GM19397 (cell line): ENCODE measurements at regions not wholly inside any gene's neighbourhood (a gene's known extent, or its start where the extent isn't known, plus 50 kb on each side); places are given as distances from the start of the nearest gene placed in this dataset.
"Not testable (repeated sequence)": the region's sequence is repeated elsewhere in the genome, so short reads cannot be mapped to it uniquely, and the experiment has no call there.

Experiments
- ATAC-seq: cut with Tn5 transposase; IDR thresholded peaks from one replicate; pipeline ENCODE4 v1.9.1; 2021; ENCODE audit warnings: mild to moderate bottlenecking, moderate library complexity; ENCODE audit not compliant: unreplicated experiment

DNA sequence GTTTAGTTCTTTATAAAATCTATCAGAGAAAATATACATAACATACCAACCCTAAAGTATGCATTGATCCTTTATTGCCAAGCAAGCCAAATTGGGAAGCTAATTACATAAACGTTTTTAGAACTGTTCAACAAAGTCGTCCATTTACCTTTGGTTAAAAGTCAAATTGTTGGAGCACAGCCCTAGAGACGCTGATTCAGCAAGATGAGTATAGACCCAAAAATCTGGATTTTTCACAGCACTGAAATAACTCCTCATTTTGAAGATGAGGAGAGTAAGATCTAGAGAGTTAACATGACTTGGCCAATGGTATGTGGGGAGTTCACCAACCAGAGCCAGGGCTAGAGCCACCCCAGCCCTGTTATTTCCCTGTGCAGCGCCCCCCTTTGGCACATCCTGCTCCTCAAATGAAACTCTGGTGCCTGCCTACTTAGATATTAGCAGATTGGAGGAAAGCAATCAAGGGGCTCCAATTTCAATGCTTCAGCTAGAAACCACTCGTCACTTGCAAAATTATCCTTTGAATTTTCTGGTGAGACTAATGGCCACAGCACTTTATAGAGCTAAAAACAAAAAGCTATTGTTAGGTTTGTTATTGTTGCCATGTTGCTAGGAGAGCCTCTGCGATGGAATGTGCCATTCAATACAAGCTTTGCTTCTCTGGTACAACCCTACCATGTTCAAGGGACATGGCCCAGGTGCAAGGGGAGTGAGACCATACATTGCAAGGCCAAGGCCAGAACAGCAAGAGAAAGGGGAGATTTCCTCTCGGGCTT is 132.6 kb upstream of the ZEB1 start:
- ATAC-seq = no peak

DNA sequence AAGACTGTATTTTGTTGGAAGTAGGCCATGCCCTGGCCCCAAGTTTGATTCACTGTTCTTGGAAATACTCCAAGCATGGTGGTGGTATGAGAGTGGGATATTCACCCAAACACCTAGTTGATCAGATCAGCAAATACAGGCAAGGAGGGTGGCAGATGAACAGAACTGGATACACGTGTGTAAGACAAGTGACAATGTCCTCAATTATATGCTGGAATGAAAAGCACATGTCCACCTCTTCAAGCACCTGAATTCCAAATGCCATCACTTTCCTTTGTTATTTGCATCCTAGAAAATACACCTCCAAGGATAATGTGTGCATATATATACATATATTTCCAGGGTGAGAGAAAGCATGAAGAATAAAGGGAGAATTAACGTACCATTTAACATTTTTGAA is 131.8 kb upstream of the ZEB1 start:
- no peak for ATAC-seq

DNA sequence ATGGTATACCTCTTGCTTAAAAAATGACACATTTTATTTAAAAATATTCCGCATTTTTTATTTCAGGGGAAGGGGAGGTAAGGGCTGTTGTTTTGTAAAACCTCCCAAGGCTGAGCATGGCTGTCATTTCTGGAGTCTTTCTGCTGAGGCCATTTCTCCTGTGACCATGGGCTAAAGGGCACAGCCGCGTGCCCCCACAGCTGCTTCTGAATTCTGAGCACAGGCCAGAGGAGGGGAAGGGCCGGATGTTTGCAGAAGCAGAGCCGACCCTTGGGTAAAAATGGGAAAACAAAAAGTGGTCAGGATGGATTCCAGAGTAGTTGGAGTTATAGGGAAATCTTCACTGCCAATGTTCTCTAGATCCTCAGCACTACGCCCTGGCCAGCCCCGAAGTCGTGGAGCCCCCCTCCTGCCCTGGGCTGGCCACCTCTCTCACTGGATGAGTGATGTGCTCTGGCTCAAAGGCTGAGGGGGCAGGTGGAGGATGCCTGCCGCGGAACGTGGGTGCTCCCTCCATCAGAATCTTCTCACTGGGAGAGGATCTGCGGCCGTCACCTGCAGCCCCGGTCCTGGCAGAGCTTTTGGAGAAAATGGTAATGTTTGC is 131.3 kb upstream of the ZEB1 start:
- ATAC-seq = no peak

DNA sequence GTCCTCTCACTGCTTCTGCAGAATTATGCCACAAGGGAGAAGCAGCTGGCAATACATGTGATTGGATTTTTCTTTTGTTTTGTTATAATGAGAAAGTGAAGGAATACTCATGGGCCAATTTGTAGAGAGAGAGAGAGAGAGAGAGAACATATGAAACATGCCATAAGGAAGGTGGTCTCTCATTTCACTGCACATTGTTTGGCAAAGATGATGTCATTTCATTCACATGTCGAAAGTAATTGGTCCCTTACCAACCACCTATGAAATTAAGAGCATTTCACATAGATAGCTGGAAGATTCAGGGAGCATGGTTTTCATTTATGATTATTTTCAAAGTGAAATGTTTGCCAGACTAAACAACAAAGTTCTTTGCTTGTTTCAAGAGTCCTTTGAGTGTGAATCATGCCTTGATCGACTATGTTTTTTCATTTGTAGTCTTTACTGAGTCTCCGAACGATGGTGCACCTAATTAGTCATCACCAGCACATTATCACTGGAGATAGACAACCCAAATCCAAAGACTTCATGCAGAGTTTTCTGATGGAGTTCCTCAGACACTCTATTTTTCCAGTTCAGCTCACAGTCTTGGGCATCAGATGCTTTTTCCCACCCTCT is 130.1 kb upstream of the ZEB1 start:
- no peak for ATAC-seq

DNA sequence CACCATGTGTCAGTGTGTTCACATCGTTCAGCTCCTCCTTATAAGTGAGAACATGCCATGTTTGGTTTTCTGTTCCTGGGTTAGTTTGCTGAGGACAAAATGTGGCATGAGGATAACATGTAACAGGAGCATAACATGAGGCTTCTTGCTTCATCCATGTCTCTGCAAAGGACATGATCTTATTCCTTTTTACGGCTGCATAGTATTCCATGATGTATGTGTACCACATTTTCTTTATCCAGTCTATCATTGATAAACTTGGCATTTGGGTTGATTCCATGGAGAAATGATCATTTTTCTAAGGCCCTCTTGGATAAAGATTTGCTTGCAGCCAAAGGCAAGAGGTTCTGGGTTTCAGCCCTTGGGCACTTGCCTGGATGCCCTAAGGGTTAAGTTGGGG is 128.5 kb upstream of the ZEB1 start:
- no peak for ATAC-seq

DNA sequence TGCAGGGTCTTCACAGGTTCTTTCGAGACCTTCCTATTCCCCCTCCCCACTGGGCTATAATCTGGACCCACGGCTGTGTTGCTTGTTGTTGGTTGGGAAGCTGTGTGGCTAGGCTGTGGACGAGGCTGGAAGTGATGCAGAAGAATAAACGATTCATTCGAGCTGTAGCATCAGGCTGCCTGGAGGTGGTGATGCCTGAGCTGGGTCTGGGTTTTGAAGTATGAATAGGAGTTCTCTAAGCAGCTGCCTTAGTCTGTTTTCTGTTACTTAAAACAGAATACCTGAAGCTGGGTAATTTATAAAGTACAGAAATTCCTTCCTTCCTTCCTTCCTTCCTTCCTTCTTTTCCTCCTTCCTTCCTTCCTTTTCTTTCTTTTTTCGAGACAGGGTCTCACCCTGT is 126.5 kb upstream of the ZEB1 start:
- ATAC-seq = no peak

DNA sequence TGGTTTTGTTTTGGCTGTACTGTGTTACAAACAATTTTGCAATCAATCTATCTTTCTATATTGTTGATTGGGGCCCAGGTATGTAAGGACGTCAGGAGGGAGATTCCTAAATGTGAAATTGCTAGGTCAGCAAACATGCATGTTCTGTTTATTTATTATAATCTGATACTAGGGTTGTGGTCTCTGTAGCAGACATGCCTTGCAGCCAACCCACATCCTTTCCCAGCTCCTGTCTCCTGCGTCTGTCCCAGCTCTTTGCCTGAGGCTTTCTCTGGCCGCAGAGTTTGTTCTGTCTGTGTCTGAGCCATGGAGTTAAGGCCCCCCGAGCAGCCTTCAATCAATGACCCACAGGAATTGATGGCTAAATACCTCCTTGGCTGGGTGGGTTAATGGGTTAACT is 124.0 kb upstream of the ZEB1 start:
- no peak for ATAC-seq

DNA sequence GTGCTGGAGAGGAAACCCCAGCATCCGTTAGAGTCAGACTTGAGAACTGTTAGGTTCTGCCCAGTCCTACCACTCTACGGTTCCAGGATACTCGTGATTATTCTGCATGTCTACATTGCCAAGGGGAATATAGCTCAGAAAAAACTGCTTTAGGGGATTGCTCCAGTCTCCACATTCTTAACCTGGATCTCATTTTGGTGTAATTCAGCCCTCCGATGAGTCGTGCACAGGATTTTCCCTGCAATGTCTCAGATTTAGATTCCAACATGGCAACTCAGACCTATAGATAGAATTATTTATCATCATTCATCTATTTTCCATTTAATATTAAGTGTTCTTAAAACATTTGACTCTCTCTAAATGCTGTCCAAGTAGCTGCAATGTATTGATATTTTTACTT is 121.1 kb upstream of the ZEB1 start:
- no peak for ATAC-seq

DNA sequence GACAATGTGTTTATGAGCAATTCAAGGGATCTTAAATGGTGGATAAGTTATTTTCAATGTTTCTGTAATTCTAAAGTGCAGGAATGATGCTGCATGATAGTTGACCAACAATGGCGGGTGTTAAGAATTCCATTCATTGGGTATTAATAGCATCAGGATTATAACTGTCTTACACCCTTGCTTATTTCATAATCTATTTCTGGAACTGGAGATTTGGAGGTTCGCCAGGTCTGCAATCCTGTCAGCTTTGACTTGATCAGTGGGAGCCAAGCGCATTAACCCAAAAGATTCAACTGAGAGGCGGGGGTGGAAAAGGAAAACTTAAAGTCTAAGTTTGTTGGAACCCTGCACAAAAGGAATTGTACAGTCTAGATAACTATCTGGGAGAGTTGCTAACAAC is 114.9 kb upstream of the ZEB1 start:
- no peak for ATAC-seq

DNA sequence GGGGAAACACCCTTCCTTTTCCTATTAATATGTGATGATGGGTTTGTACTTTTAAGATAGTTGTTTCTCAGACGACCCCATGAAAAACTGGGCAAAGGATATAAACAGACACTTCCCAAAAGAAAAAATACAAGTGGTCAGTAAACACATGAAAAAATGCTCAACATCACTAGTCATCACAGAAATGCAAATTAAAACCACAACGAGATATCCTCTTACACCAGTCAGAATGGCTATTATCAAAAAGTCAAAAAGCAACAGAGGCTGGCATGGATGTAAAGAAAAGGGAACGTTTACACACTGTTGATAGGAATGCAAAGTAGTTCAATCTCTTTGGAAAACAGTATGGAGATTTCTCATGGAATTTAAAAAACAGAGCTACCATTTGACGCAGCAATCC is 111.4 kb upstream of the ZEB1 start:
- ATAC-seq = no peak

DNA sequence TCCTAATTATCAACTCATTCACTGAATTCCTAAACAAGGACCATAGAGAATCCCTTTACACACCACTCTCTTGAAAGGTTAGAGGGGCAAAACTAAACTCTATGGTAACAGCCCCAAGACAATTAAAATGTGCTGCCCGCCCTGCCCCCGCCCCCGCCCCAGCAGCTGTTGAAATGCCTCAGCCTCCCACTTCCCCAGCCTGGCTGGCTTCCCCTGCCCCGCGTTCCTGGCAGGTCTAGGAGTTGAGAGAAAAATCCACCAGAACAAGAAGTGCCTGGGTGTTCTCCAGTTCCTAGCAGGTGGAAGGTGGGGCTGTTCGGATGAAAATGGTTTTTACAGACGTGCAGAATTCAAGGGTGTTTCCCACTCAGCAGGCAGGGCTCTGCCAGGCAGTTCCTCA is 109.5 kb upstream of the ZEB1 start:
- no peak for ATAC-seq

DNA sequence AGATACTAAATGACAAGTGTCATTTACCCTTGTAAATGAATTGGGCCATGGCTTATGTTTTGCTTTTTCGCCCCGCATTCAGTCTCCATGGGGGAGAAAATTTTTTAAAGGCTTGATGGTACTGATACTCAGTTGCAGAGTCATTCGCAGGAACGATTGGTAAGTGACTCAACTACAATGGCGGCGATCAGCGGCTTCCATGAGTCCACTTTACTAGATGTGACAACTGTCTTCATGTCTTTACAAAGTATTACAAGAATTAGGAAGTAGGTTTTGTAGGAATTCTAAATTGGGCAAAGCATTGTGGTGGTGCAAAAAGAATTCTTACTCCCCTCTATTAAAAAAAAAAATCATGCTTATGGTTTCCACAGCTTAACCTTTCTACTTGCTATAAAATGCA is 108.8 kb upstream of the ZEB1 start:
- ATAC-seq = no peak

DNA sequence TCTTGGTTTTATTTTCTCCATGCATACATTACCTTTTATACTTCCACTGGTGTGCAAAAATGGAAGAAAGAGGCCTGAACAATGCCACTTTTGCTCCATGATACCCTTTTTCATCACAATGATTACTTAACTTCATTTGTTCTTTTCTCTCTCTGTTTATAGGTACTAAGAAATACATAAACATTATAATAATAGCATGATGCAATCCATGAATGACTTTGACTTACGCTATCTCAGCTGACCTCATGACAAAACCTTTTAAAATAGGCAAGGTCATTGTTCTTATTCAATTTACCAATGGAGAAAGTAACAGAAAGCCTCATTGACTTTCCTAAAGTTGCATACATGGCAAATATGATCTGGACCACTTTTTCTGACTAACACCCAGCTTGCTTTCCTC is 105.1 kb upstream of the ZEB1 start:
- ATAC-seq = no peak

DNA sequence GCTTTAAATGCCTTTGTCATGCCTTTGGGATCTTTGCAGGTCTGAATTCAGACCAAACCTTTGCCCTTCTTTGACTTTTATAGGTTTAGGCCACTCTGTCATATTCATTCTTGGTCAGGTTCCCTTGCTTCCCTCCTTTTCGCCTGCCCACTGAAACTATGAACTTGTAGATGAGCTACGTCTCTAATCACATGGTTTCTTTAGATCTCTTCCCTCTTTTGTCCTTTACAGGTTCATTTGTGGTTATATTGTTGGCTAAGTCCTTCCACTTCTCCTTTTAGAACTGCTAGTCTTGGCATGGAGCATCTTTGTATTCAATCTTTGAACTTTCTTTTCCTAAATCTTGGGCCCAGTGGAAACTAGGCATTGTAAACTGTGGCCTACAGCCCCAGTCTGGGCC is 104.0 kb upstream of the ZEB1 start:
- no peak for ATAC-seq

DNA sequence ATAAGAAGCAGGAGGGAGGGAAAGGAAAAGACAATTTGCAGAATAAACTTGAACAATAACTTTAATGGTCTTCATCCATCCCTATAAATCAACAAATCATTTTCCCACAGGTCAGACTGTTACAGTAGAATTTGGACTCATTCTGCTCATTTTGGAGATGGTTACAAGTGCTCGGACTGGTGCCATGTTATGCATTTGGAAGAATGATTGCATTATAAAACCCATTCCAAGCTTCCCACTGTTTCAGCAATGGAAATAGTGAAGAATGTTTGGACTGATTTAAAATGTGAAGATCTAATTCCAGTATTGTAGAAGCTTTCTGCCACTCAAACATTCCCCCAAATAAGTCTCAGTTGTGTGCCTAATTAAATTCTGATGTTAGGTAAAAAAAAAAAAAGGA is 99.7 kb upstream of the ZEB1 start:
- ATAC-seq = no peak

DNA sequence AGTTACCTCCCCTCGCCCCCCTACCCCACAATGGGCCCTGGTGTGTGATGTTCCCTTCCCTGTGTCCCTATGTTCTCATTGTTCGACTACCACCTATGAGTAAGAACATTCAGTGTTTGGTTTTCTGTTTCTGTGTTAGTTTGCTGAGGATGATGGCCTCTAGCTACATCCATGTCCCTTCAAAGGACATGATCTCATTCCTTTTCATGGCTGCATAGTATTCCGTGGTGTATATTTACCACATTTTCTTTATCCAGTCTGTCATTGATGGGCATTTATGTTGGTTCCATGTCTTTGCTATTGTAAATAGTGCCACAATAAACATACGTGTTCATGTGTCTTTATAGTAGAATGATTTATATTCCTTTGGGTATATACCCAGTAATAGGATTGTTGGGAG is 90.2 kb upstream of the ZEB1 start:
- ATAC-seq = not testable (repeated sequence)

DNA sequence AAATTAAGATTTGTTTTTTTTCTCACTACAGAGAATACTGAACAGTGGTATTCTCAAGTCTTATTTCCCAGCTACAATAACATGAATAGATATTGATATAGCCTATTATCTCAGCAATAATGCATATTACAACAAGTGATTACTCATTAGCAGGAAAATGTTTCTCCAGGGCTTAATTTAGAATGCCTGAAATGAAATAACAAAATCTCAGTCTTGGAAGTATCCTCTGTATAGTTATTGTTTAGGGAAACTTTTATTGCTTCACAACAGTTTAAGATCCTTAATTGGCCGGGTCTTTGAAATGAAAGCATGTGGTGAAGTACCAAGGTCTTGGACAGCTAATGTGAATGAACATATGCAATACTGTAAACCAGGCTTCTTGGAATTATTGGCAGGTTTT is 79.1 kb upstream of the ZEB1 start:
- no peak for ATAC-seq

DNA sequence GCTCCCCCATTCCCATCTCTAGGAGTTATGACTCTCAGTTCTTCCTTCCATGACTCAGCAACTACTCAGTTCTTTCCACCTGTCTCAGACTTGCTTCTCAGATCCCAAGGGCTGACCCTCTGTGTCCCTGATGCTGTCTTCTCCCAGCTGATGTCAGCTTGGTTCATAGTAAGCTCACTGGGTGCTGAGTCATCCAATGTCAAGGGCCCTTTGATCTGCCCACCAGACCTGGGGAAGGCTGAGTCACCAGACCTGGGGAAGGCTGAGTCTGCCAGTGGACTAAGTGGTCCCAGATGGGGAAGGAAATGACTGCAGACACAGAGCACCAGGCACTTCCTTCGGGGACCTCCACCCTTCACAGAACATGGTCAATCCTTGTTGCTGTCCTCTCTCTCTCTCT is 76.1 kb upstream of the ZEB1 start:
- ATAC-seq = no peak

DNA sequence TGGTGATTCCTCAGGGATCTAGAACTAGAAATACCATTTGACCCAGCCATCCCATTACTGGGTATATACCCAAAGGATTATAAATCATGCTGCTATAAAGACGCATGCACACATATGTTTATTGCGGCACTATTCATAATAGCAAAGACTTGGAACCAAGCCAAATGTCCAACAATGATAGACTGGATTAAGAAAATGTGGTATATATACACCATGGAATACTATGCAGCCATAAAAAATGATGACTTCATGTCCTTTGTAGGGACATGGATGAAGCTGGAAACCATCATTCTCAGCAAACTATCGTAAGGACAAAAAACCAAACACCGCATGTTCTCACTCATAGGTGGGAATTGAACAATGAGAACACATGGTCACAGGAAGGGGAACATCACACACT is 67.9 kb upstream of the ZEB1 start:
- not testable (repeated sequence) for ATAC-seq

DNA sequence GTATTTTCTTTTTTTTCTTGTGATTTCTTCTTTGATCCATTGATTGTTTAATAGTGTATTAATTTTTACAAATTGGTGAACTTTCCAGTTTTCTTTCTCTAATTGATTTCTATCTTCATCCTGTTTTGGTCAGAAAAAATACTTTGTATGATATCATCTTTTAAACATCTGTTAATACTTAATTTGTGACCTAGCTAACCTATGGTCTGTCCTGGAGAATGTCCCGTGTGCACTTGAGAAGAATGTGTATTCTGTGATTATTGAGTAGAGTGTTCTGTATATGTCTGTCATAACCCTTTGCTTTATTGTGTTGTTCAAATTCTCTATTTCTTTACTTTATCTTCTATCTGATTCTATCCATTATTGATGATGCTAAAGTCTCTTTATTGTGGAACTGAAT is 65.8 kb upstream of the ZEB1 start:
- ATAC-seq = no peak

DNA sequence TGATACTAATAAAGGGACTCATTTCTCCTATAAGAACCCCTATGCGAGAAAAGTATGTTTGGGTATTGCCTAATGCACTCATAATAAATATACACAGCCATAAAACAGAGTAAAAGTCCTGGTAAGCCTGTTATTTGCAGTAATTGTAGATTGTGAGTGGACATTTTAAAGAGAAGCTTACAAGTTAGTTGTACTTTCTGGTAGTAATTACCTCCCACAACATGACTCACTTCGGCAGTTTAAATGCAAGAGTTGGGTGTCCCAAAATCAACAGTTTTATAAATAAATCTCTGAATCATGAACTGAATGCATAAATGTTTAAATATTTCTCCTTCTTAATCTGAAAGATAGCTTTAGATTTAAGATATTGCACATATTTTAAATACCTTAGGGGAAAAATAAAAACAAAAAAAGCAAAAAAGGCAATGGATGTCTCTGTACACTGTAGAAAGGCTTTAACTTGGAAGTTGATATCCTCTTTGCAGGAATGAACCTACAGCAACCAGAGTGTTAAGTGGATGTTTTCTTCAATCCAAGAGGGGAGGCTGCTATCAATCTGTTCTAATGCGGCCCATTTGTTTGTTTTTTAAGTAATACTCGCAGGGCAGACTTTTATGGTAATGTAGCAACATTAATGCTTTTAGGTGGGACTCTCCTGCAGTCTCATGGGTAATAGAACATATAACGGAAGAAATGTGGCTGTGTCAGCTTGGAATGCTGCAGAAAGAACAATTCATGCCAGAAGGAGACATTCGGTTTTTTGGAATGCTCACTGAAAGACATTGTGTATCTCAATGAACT is 57.3 kb upstream of the ZEB1 start:
- no peak for ATAC-seq

DNA sequence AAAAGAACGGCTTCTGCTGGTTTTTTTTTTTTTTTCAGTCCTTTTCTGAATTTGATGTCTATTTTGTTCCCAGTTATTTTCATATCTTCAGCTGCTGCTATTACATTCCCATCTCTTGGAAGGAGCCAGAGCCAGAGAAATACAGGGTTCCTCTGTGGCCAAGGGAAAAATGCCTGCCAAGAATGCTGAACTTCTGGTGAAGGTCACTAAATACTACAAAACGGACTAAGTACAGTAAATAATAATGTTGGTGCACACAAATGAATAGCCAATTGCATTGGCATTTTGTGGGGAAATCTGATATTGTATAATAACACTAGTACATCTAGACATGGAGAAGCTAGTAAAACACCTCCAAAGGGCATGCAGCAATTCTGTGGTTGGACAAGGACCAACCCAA is 56.3 kb upstream of the ZEB1 start:
- ATAC-seq = no peak
